Karpas-422 (cell line): ENCODE measurements at regions not wholly inside any gene's neighbourhood (a gene's known extent, or its start where the extent isn't known, plus 50 kb on each side); places are given as distances from the start of the nearest gene placed in this dataset.

Source experiments
- DNase-seq: peaks from one replicate; pipeline ENCODE4 v3.0.0-alpha.2; 2015
- H2AFZ ChIP-seq: fragments of 200-600 bp; sonication (generic); 2 replicates; pipeline ENCODE4 v1.6.1; 2014; ENCODE audit warnings: antibody characterized with exemption, low read length, mixed read lengths
- H3K27ac ChIP-seq: fragments of 200-600 bp; sonication (generic); 2 replicates; pipeline ENCODE4 v1.5.1; 2014; ENCODE audit warnings: mild to moderate bottlenecking, low read length, moderate library complexity
- H3K27me3 ChIP-seq: fragments of 200-600 bp; sonication (generic); 2 replicates; pipeline ENCODE4 v1.6.1; 2014; ENCODE audit warnings: low read length, mixed read lengths
- H3K36me3 ChIP-seq: fragments of 200-600 bp; sonication (generic); 2 replicates; pipeline ENCODE4 v1.6.1; 2014; ENCODE audit warnings: low read length, mixed read lengths; ENCODE audit not compliant: insufficient read depth
- H3K4me1 ChIP-seq: fragments of 200-600 bp; sonication (generic); 2 replicates; pipeline ENCODE4 v1.6.1; 2014; ENCODE audit warnings: mild to moderate bottlenecking, low read length, mixed read lengths
- H3K4me2 ChIP-seq: fragments of 200-600 bp; sonication (generic); 2 replicates; pipeline ENCODE4 v1.6.1; 2014; ENCODE audit warnings: low read length, low read depth, mild to moderate bottlenecking; ENCODE audit not compliant: poor library complexity, severe bottlenecking
- H3K4me3 ChIP-seq: fragments of 200-600 bp; sonication (generic); 2 replicates; pipeline ENCODE4 v1.5.1; 2014; ENCODE audit warnings: mild to moderate bottlenecking, antibody characterized with exemption, low read length, mixed read lengths
- H3K79me2 ChIP-seq: fragments of 200-600 bp; sonication (generic); 2 replicates; pipeline ENCODE4 v1.6.1; 2014; ENCODE audit warnings: mild to moderate bottlenecking, low read length, mixed read lengths
- H3K9ac ChIP-seq: fragments of 200-600 bp; sonication (generic); 2 replicates; pipeline ENCODE4 v1.6.0; 2014; ENCODE audit warnings: low read length
- H3K9me2 ChIP-seq: fragments of 200-600 bp; sonication (generic), shearing (Covaris generic); replicated peaks from 2 replicates; pipeline ENCODE4 v1.6.0; 2014; ENCODE audit warnings: mild to moderate bottlenecking, low read length, moderate library complexity; ENCODE audit not compliant: insufficient read depth
- H3K9me3 ChIP-seq: fragments of 300-700, 200-600 bp; sonication (generic); 2 replicates; pipeline ENCODE4 v1.6.1; 2014; ENCODE audit warnings: low read length, mixed read lengths
- H4K20me1 ChIP-seq: fragments of 200-600 bp; sonication (generic); 2 replicates; pipeline ENCODE4 v1.6.1; 2014; ENCODE audit warnings: mild to moderate bottlenecking, antibody characterized with exemption, low read length, low read depth; ENCODE audit not compliant: insufficient read depth

- H2AFZ ChIP-seq: no peak overlapping the region
- no peaks in the 10 kb centered on the region for H3K27me3 ChIP-seq
- H3K4me1 ChIP-seq: no peaks in the 10 kb centered on the region; the same call in 1 of the 2 replicates
- no peak overlapping the region for H3K27ac ChIP-seq
- DNase-seq: no peak
- H4K20me1 ChIP-seq: no peaks in the 10 kb centered on the region
- H3K4me2 ChIP-seq: no peak overlapping the region
- no peak overlapping the region for H3K9ac ChIP-seq
- no peaks in the 10 kb centered on the region for H3K9me2 ChIP-seq
- no peaks in the 10 kb centered on the region for H3K9me3 ChIP-seq
- no peaks in the 10 kb centered on the region for H3K36me3 ChIP-seq
- no peaks in the 10 kb centered on the region for H3K79me2 ChIP-seq
- no peak overlapping the region for H3K4me3 ChIP-seq
These were observed 72.3 kb upstream of the UQCRFS1 start for GRCh38 chr19:29285187-29285687.

- H3K9me2 ChIP-seq: no peaks in the 10 kb centered on the region
- no peak overlapping the region for H3K4me2 ChIP-seq
- H3K36me3 ChIP-seq: no peaks in the 10 kb centered on the region
- no peaks in the 10 kb centered on the region for H3K9me3 ChIP-seq
- no peak overlapping the region for H3K4me3 ChIP-seq
- DNase-seq: peak; percentile 72
- H3K9ac ChIP-seq: no peak overlapping the region
- no peaks in the 10 kb centered on the region for H3K79me2 ChIP-seq
- no peaks in the 10 kb centered on the region for H3K27me3 ChIP-seq
- H4K20me1 ChIP-seq: no peaks in the 10 kb centered on the region
- H3K27ac ChIP-seq: no peak overlapping the region
- no peak overlapping the region for H2AFZ ChIP-seq
- H3K4me1 ChIP-seq: peaks cover 6% of the 10 kb centered on the region
These were observed 72.9 kb upstream of the UQCRFS1 start for GRCh38 chr19:29285878-29286277.

DNA sequence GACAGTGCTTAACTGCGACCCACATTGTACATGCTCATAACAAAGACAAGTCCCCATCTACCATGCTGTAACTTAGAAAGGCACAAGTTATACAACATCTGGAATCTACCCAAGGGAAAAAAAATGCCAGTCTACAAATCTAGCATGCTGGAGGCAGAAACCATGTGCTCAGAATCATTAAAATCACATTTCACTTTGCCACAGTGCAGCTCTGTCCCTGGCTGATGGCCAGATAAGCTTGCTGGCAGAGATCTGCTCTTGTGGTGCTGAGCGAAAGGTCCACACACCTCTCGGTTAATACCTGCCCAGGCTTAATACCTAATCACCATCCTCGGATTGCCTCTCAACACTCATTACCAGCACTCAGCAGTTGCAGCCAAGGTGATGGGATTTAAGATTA is 74.1 kb upstream of the UQCRFS1 start:
- Histone ChIP-seq H3K9ac (no peak overlapping the region), H4K20me1 (no peaks in the 10 kb centered on the region), H3K4me2 (no peak overlapping the region), H3K79me2 (no peaks in the 10 kb centered on the region), H3K9me3 (no peaks in the 10 kb centered on the region), H3K4me3 (no peak overlapping the region), H3K27ac (no peak overlapping the region), H3K36me3 (no peaks in the 10 kb centered on the region), H3K27me3 (no peaks in the 10 kb centered on the region), H3K4me1 (peaks cover 18% of the 10 kb centered on the region), H3K9me2 (no peaks in the 10 kb centered on the region), H2AFZ (no peak overlapping the region)
- no peak for DNase-seq

DNA sequence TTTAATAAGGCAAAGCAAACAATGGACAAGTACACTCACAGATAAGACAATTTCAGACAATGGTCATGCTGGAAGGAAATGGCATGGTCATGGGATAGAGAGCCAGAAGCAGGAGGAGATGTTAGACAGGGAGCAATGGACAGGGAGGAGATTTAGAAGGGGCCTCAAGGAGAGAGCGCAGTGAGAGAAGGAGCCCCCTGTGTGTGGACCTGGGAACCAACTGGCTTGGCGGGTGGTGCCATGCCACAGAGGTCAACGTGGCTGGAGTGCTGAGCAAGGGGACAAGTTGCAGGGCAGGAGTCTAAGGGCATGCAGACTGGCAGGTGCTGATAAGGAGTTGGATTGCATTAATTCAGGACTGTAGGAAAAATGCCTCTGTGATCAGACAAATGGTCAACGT is 75.3 kb upstream of the UQCRFS1 start:
- Histone ChIP-seq H3K79me2 (no peaks in the 10 kb centered on the region), H3K27me3 (no peaks in the 10 kb centered on the region), H2AFZ (no peak overlapping the region), H3K9ac (no peak overlapping the region), H3K9me2 (no peaks in the 10 kb centered on the region), H3K4me1 (peaks cover 29% of the 10 kb centered on the region), H3K4me3 (no peak overlapping the region), H4K20me1 (no peaks in the 10 kb centered on the region), H3K36me3 (no peaks in the 10 kb centered on the region), H3K27ac (no peak overlapping the region), H3K4me2 (no peak overlapping the region), H3K9me3 (no peaks in the 10 kb centered on the region)
- no peak for DNase-seq

GRCh38 chr19:29289020-29289419 is 76.1 kb upstream of the UQCRFS1 start:
- Histone ChIP-seq H3K36me3 (no peaks in the 10 kb centered on the region), H3K9ac (no peak overlapping the region), H3K79me2 (no peaks in the 10 kb centered on the region), H3K4me3 (no peak overlapping the region), H3K4me1 (peaks cover 37% of the 10 kb centered on the region), H4K20me1 (no peaks in the 10 kb centered on the region), H3K4me2 (no peak overlapping the region), H3K9me2 (no peaks in the 10 kb centered on the region), H2AFZ (no peak overlapping the region), H3K9me3 (no peaks in the 10 kb centered on the region), H3K27ac (no peak overlapping the region), H3K27me3 (no peaks in the 10 kb centered on the region)
- DNase-seq: no peak

- H3K4me2 ChIP-seq: peak overlapping the region; percentile 34
- H3K9ac ChIP-seq: no peak overlapping the region
- H3K9me2 ChIP-seq: no peaks in the 10 kb centered on the region
- no peak overlapping the region for H3K4me3 ChIP-seq
- no peak overlapping the region for H2AFZ ChIP-seq
- H4K20me1 ChIP-seq: no peaks in the 10 kb centered on the region
- H3K27ac ChIP-seq: no peak overlapping the region
- no peaks in the 10 kb centered on the region for H3K36me3 ChIP-seq
- peak; percentile 76 for DNase-seq
- no peaks in the 10 kb centered on the region for H3K9me3 ChIP-seq
- H3K79me2 ChIP-seq: no peaks in the 10 kb centered on the region
- peaks cover 53% of the 10 kb centered on the region for H3K4me1 ChIP-seq
- no peaks in the 10 kb centered on the region for H3K27me3 ChIP-seq
These were observed 77.9 kb upstream of the UQCRFS1 start for GRCh38 chr19:29290853-29291252.

DNA sequence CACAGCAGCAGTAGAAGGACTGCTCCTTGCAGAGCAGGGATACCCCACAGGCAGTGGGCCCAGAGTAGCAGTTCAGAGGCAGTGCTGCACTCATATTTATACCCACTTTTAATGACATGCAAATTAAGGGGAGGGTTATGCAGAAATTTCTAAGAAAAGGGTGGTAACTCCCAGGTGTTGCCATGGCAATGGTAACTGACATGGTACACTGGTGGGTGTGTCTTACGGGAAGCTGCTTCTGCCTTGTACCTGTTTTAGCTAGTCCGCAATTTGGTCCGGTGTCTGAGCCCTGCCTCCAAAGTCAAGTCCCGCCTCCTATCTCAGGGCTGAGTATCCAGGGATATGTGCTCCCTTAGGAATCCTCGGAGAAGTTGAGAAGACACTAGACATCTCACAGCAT is 79.2 kb upstream of the UQCRFS1 start:
- Histone ChIP-seq H3K4me1 (peaks cover 53% of the 10 kb centered on the region), H3K9me3 (no peaks in the 10 kb centered on the region), H3K4me3 (no peak overlapping the region), H3K4me2 (peak overlapping the region; percentile 34), H3K36me3 (no peaks in the 10 kb centered on the region), H3K27ac (no peak overlapping the region), H2AFZ (no peak overlapping the region), H3K9ac (no peak overlapping the region; the same call in 1 of the 2 replicates), H3K79me2 (no peaks in the 10 kb centered on the region), H4K20me1 (no peaks in the 10 kb centered on the region), H3K9me2 (no peaks in the 10 kb centered on the region), H3K27me3 (no peaks in the 10 kb centered on the region)
- DNase-seq: peak; percentile 73

GRCh38 chr19:29292562-29292961 is 79.6 kb upstream of the UQCRFS1 start:
- DNase-seq: no peak
- H3K9me2 ChIP-seq: no peaks in the 10 kb centered on the region
- H3K27ac ChIP-seq: no peak overlapping the region

GRCh38 chr19:29293292-29293691 is 80.3 kb upstream of the UQCRFS1 start:
- no peak overlapping the region for H3K27ac ChIP-seq
- H3K4me1 ChIP-seq: peaks cover 53% of the 10 kb centered on the region
- no peak overlapping the region for H2AFZ ChIP-seq
- H3K4me3 ChIP-seq: no peak overlapping the region
- H4K20me1 ChIP-seq: no peaks in the 10 kb centered on the region
- no peaks in the 10 kb centered on the region for H3K36me3 ChIP-seq
- no peaks in the 10 kb centered on the region for H3K79me2 ChIP-seq
- H3K9me2 ChIP-seq: no peaks in the 10 kb centered on the region
- H3K4me2 ChIP-seq: no peak overlapping the region
- 0 out of 2 replicates have a peak overlapping the region, but pooled peaks have one; percentile 55 for H3K9ac ChIP-seq
- H3K9me3 ChIP-seq: no peaks in the 10 kb centered on the region
- no peaks in the 10 kb centered on the region for H3K27me3 ChIP-seq
- DNase-seq: no peak

More at GRCh38 chr19:29292562-29292961, 79.6 kb upstream of the UQCRFS1 start:
- Histone ChIP-seq H3K4me3 (no peak overlapping the region), H4K20me1 (no peaks in the 10 kb centered on the region), H3K4me1 (peaks cover 53% of the 10 kb centered on the region), H3K27me3 (no peaks in the 10 kb centered on the region), H3K4me2 (no peak overlapping the region), H3K9me3 (no peaks in the 10 kb centered on the region), H3K9ac (no peak overlapping the region), H3K36me3 (no peaks in the 10 kb centered on the region), H3K79me2 (no peaks in the 10 kb centered on the region), H2AFZ (no peak overlapping the region)
